Naive B cell (primary cell): ENCODE measurements at regions not wholly inside any gene's neighbourhood (a gene's known extent, or its start where the extent isn't known, plus 50 kb on each side); places are given as distances from the start of the nearest gene placed in this dataset.

ENCODE experiments used
- ATAC-seq, 2 donors: fragments of 150-1000 bp; cut with Tn5 transposase; 2 replicates each; pipeline ENCODE4 v1.10.0; 2021; ENCODE audit warnings: low read depth in 2 of 2, mild to moderate bottlenecking in 2 of 2, moderate library complexity in 2 of 2
- DNase-seq: peaks from one replicate; pipeline ENCODE4 v3.0.0; 2022
- H3K27ac Mint-ChIP-seq, 6 donors: one replicate each; pipeline ENCODE4 v1.8.0; 2020 to 2022; ENCODE audit warnings: mild to moderate bottlenecking in 6 of 6, mixed read lengths in 6 of 6, moderate library complexity in 5 of 6, inconsistent platforms in 2 of 6
- H3K27me3 Mint-ChIP-seq, 3 donors: one replicate each; pipeline ENCODE4 v1.8.0; 2021 to 2022; ENCODE audit warnings: mixed read lengths in 3 of 3, mild to moderate bottlenecking in 1 of 3
- H3K36me3 Mint-ChIP-seq, 2 donors: one replicate each; pipeline ENCODE4 v1.8.0; 2020 to 2022; ENCODE audit warnings: mixed read lengths in 2 of 2, inconsistent platforms in 1 of 2, mild to moderate bottlenecking in 1 of 2
- H3K4me1 Mint-ChIP-seq, 3 donors: one replicate each; pipeline ENCODE4 v1.8.0; 2020 to 2022; ENCODE audit warnings: mixed read lengths in 3 of 3, inconsistent platforms in 1 of 3, mild to moderate bottlenecking in 1 of 3, moderate library complexity in 1 of 3
- H3K4me3 Mint-ChIP-seq, 8 donors: one replicate each; pipeline ENCODE4 v1.8.0; 2020 to 2022; ENCODE audit warnings: mild to moderate bottlenecking in 8 of 8, mixed read lengths in 8 of 8, moderate library complexity in 8 of 8, inconsistent platforms in 2 of 8
- H3K9me3 Mint-ChIP-seq, 7 donors: one replicate each; pipeline ENCODE4 v1.8.0; 2020 to 2022; ENCODE audit warnings: mixed read lengths in 7 of 7, mild to moderate bottlenecking in 5 of 7, inconsistent platforms in 2 of 7, moderate library complexity in 1 of 7

GRCh38 chr6:95521181-95521580 is 56.2 kb upstream of the MANEA start:
- H3K36me3 Mint-ChIP-seq: no peaks in the 10 kb centered on the region
- H3K27me3 Mint-ChIP-seq: no peaks in the 10 kb centered on the region
- DNase-seq: no peak
- peaks cover 0 to 4% (median 0%) of the 10 kb centered on the region in 7 donors for H3K9me3 Mint-ChIP-seq
- no peaks in the 10 kb centered on the region for H3K4me1 Mint-ChIP-seq
- peak overlapping the region in 1 of 6 donors; percentile 53 for H3K27ac Mint-ChIP-seq
- H3K4me3 Mint-ChIP-seq: no peak overlapping the region
- no peak for ATAC-seq
